ENCODE measurements at regions not wholly inside any gene's neighbourhood (a gene's known extent, or its start where the extent isn't known, plus 50 kb on each side); places are given as distances from the start of the nearest gene placed in this dataset.

DNA sequence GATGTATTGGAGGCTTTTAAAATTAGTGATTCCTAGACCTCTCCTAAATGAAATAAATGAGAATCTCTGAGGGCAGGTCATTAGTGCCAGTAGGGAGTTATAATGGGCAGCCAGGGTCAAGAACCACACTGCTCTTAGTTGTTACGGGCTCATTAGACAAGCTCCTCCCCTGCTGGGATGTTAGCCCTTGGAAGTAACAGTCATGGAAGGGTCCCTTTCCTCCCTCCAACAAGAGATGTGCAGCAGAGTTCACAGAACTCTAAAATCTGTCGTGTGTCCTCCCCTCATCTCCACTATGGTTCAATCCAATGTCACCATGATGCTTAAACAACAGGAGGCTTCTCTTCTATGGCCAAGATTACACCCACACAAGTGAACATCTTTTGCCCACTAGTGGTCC, 419.5 kb downstream of the INSC start:
- Histone ChIP-seq H3K27ac (ENCODE audit: low read depth, low read length) (no peak overlapping the region), H3K4me1 (ENCODE audit: control insufficient read depth, insufficient read depth, low read length) (peaks cover under 1% of the 10 kb centered on the region; the same call in 1 of the 2 replicates), H3K9ac (ENCODE audit: low read length) (no peak overlapping the region), H3K27me3 (ENCODE audit: control insufficient read depth, insufficient read depth, low read length) (no peaks in the 10 kb centered on the region), H3K9me3 (ENCODE audit: control insufficient read depth, insufficient read depth, low read depth, low read length) (no peaks in the 10 kb centered on the region; the same call in 1 of the 2 replicates), H3K36me3 (ENCODE audit: control insufficient read depth, insufficient read depth, low read length) (no peaks in the 10 kb centered on the region), H3K4me3 (ENCODE audit: low read depth, low read length) (no peak overlapping the region)

DNA sequence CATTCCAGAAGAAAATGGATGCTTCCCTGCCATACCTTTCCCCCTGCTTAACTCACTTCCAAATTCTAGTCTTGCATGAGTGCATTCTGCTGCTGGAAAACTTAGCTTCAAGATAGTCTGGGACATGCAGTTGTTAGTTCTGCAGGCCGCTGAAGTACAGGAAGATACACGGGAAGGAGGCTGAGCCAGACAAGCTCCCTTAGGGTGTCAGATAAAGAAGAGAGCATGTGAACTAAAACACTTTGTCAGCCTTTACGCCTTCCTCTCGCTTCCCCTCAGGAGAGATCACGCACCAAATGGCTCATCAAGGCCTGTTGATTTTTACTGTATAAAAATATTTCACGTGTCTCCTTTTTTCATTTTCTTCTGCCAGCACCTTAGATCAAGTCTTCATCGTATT, 420.7 kb downstream of the INSC start:
- Histone ChIP-seq H3K27ac (ENCODE audit: low read depth, low read length) (no peak overlapping the region), H3K9ac (ENCODE audit: low read length) (no peak overlapping the region), H3K27me3 (ENCODE audit: control insufficient read depth, insufficient read depth, low read length) (no peaks in the 10 kb centered on the region), H3K4me1 (ENCODE audit: control insufficient read depth, insufficient read depth, low read length) (peaks cover 6% of the 10 kb centered on the region), H3K4me3 (ENCODE audit: low read depth, low read length) (no peak overlapping the region), H3K36me3 (ENCODE audit: control insufficient read depth, insufficient read depth, low read length) (no peaks in the 10 kb centered on the region), H3K9me3 (ENCODE audit: control insufficient read depth, insufficient read depth, low read depth, low read length) (no peaks in the 10 kb centered on the region; the same call in 1 of the 2 replicates)

DNA sequence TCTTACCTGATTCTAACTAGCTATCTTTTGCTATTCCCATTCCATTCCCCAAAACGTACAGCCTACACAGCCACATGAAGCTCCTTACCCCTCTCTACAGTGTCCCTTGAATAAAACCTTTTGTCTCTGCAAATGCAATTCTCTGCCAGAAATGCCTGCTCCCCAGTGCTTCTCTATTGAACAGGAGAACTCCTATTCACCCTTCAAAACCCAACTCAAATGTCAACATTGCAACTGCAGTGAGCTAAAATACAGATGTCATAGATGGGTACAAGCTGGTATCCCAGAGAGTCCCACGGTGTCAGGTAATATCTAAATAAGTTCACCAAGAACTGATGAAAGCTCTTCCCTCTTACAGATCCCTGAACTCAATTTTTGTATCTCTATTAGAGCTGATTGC, 421.7 kb downstream of the INSC start:
- Histone ChIP-seq H3K27ac (ENCODE audit: low read depth, low read length) (no peak overlapping the region), H3K9me3 (ENCODE audit: control insufficient read depth, insufficient read depth, low read depth, low read length) (no peaks in the 10 kb centered on the region; the same call in 1 of the 2 replicates)

DNA sequence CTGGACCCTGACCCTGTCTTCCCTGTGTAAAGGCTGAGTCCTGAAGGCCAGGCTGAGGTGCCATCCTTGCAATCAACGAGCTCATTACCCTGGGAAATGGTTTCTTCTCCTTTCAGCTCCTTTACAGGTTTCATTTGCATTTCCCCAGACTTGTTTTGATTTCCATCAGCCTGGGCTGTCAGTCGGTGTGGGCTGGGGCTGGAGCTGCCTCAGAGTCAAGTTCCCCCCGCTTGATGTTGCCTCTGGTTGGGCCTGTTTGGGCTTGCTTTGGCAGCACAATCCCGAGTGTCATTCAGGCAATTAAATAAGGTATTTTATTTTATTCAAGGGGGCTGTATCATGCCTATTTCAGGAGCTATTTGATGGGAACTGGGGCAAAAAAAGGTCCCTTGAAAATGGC, 424.9 kb downstream of the INSC start:
- H3K4me3 ChIP-seq (ENCODE audit: low read depth, low read length) = no peak overlapping the region
- no peak overlapping the region for H3K9ac ChIP-seq (ENCODE audit: low read length)
- no peak overlapping the region for H3K27ac ChIP-seq (ENCODE audit: low read depth, low read length)
- H3K27me3 ChIP-seq (ENCODE audit: control insufficient read depth, insufficient read depth, low read length) = no peaks in the 10 kb centered on the region
- H3K9me3 ChIP-seq (ENCODE audit: control insufficient read depth, insufficient read depth, low read depth, low read length) = no peaks in the 10 kb centered on the region
- H3K4me1 ChIP-seq (ENCODE audit: control insufficient read depth, insufficient read depth, low read length) = peaks cover 6% of the 10 kb centered on the region
- H3K36me3 ChIP-seq (ENCODE audit: control insufficient read depth, insufficient read depth, low read length) = no peaks in the 10 kb centered on the region

More for the DNA sequence above, 421.7 kb downstream of the INSC start:
- H3K27me3 ChIP-seq (ENCODE audit: control insufficient read depth, insufficient read depth, low read length) = no peaks in the 10 kb centered on the region
- H3K36me3 ChIP-seq (ENCODE audit: control insufficient read depth, insufficient read depth, low read length) = no peaks in the 10 kb centered on the region
- peaks cover 6% of the 10 kb centered on the region for H3K4me1 ChIP-seq (ENCODE audit: control insufficient read depth, insufficient read depth, low read length)
- H3K9ac ChIP-seq (ENCODE audit: low read length) = no peak overlapping the region
- no peak overlapping the region for H3K4me3 ChIP-seq (ENCODE audit: low read depth, low read length)

DNA sequence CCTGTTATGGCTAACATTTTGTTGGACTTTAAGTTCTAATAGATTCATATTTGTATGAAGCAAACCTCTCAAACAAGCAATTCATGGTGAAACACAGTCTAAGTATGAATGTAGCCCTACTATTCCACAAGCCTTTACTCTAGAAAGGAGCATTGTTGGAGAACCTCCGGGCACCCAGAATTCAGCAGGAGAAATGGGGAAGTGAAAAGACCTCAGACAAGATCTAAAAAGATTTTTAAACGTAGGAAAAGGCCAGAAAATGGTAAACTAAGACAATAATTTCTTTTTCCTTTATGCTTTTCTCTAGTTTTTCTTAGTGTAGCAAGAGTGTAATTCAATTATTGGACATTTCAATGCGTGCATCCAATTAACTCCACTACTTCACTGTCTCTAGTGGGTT, 426.4 kb downstream of the INSC start:
- Histone ChIP-seq H3K27ac (ENCODE audit: low read depth, low read length) (no peak overlapping the region), H3K9ac (ENCODE audit: low read length) (no peak overlapping the region), H3K27me3 (ENCODE audit: control insufficient read depth, insufficient read depth, low read length) (no peaks in the 10 kb centered on the region), H3K4me1 (ENCODE audit: control insufficient read depth, insufficient read depth, low read length) (peaks cover 6% of the 10 kb centered on the region), H3K36me3 (ENCODE audit: control insufficient read depth, insufficient read depth, low read length) (no peaks in the 10 kb centered on the region), H3K9me3 (ENCODE audit: control insufficient read depth, insufficient read depth, low read depth, low read length) (no peaks in the 10 kb centered on the region), H3K4me3 (ENCODE audit: low read depth, low read length) (no peak overlapping the region)

DNA sequence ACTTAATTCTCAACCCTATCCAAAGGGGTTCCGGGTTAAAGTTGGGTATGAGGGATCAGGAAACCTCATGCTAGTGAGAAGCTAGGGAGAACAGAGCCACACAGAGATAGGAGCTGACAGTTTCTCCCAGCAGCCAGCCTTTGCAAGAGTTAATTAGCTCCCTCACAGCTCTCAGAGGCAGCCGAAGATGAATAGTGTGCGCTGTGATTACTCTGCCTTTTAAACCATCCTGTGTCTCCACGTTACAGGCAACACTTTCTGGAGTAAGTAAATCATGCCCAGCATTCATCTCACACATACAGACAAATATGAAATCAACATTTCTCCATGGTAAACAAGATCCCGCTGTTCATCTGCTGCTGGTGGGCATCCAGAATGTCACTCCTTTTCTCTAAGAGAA, 429.6 kb downstream of the INSC start:
- no peaks in the 10 kb centered on the region for H3K9me3 ChIP-seq (ENCODE audit: control insufficient read depth, insufficient read depth, low read depth, low read length)
- no peak overlapping the region for H3K27ac ChIP-seq (ENCODE audit: low read depth, low read length)

DNA sequence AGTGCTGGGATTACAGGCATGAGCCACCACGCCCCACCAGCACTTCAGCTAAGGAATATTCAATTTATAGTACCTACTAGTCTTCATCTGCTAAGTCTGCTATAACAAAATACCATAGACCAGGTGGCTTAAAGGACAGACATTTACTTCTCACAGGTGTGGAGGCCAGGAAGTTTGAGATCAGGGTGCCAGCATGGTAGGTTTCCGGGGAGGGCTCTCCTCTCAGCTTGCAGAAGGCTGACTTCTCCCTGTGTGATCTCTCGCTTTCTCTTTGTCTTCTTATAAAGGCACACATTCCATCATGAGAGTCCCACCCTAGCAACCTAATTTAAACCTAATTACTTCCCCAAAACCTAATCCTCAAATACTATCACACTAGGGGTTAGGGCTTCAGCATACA, 433.0 kb downstream of the INSC start:
- H3K9me3 ChIP-seq (ENCODE audit: control insufficient read depth, insufficient read depth, low read depth, low read length) = no peaks in the 10 kb centered on the region
- no peak overlapping the region for H3K4me3 ChIP-seq (ENCODE audit: low read depth, low read length)
- no peak overlapping the region for H3K27ac ChIP-seq (ENCODE audit: low read depth, low read length)
- no peaks in the 10 kb centered on the region for H3K36me3 ChIP-seq (ENCODE audit: control insufficient read depth, insufficient read depth, low read length)
- no peaks in the 10 kb centered on the region for H3K27me3 ChIP-seq (ENCODE audit: control insufficient read depth, insufficient read depth, low read length)
- H3K4me1 ChIP-seq (ENCODE audit: control insufficient read depth, insufficient read depth, low read length) = peaks cover 18% of the 10 kb centered on the region
- H3K9ac ChIP-seq (ENCODE audit: low read length) = no peak overlapping the region

More for the DNA sequence above, 429.6 kb downstream of the INSC start:
- no peak overlapping the region for H3K9ac ChIP-seq (ENCODE audit: low read length)
- H3K4me1 ChIP-seq (ENCODE audit: control insufficient read depth, insufficient read depth, low read length) = peaks cover 12% of the 10 kb centered on the region
- H3K36me3 ChIP-seq (ENCODE audit: control insufficient read depth, insufficient read depth, low read length) = no peaks in the 10 kb centered on the region
- H3K27me3 ChIP-seq (ENCODE audit: control insufficient read depth, insufficient read depth, low read length) = no peaks in the 10 kb centered on the region
- no peak overlapping the region for H3K4me3 ChIP-seq (ENCODE audit: low read depth, low read length)

DNA sequence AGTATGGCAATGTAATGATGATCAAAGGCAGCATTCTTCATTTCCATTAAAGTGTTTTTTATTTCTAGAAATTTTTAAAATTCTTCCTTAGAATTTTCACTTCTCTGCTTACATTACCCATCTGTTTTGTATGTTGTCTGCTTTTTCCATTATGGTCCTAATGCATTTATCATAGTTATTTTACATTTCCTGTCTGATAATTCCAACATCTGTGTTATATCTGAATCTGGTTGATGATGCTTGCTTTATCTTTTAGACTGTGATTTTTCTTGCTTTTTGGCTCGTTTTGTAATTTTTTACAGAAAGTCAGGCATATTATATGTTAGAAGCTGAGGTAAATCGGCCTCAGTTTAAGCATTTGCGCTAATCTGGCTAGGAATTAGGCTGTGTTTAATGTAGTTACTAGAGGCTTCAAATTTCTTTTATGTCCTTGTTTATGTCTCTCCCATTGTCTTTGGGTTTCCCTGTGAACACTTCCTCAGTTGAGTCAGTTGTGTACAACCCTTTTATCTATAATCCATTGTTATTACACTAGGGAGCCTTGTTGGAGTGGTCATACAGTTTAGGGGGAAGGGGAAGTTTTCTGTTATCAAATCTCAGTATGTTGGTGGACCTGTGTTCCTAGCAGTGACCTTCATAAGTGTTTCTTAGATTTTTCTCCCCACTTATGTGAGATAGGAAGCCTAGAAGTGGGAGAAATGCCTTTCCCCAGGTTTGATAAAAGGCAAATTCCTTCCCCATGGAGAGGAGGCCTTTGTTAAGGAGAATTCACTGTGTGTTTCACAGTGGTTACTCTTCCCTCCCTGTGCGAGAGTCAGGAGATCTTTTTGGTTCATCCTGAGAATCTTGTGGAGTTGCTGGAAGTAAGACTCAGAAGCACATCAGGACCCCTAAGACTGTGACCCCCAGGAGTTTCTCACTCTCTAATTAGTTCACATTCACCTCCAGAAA, 437.5 kb downstream of the INSC start:
- Histone ChIP-seq H3K4me3 (ENCODE audit: low read depth, low read length) (0 out of 2 replicates have a peak overlapping the region, but pooled peaks have one; percentile 11), H3K36me3 (ENCODE audit: control insufficient read depth, insufficient read depth, low read length) (no peaks in the 10 kb centered on the region), H3K27me3 (ENCODE audit: control insufficient read depth, insufficient read depth, low read length) (no peaks in the 10 kb centered on the region), H3K4me1 (ENCODE audit: control insufficient read depth, insufficient read depth, low read length) (peaks cover 33% of the 10 kb centered on the region), H3K9ac (ENCODE audit: low read length) (no peak overlapping the region), H3K9me3 (ENCODE audit: control insufficient read depth, insufficient read depth, low read depth, low read length) (peaks cover 4% of the 10 kb centered on the region; the same call in 1 of the 2 replicates), H3K27ac (ENCODE audit: low read depth, low read length) (peak overlapping the region; percentile 62)

DNA sequence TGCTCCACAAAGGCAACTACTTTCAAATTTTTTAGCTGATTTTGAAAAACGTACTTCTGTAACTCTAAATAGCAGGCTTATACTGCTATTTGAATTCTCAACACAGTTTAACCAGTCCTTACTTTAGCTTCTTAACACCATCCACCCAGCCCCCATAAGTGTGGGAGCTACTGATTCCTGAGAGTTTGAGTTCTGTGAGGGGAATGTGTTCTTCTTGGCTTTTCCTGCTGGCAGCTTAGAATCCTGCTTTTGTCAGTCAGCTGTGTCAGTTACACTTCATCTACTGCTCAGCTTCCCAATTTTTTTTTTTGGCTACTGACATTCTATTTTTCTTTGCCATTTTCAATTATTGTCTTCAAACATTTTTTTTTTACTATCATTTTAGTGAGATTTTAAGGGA, 440.4 kb downstream of the INSC start:
- H3K27ac ChIP-seq (ENCODE audit: low read depth, low read length) = no peak overlapping the region
- H3K9ac ChIP-seq (ENCODE audit: low read length) = no peak overlapping the region
- H3K36me3 ChIP-seq (ENCODE audit: control insufficient read depth, insufficient read depth, low read length) = no peaks in the 10 kb centered on the region
- H3K27me3 ChIP-seq (ENCODE audit: control insufficient read depth, insufficient read depth, low read length) = no peaks in the 10 kb centered on the region
- H3K4me3 ChIP-seq (ENCODE audit: low read depth, low read length) = no peak overlapping the region
- H3K4me1 ChIP-seq (ENCODE audit: control insufficient read depth, insufficient read depth, low read length) = peaks cover 40% of the 10 kb centered on the region
- H3K9me3 ChIP-seq (ENCODE audit: control insufficient read depth, insufficient read depth, low read depth, low read length) = peaks cover 4% of the 10 kb centered on the region; the same call in 1 of the 2 replicates

DNA sequence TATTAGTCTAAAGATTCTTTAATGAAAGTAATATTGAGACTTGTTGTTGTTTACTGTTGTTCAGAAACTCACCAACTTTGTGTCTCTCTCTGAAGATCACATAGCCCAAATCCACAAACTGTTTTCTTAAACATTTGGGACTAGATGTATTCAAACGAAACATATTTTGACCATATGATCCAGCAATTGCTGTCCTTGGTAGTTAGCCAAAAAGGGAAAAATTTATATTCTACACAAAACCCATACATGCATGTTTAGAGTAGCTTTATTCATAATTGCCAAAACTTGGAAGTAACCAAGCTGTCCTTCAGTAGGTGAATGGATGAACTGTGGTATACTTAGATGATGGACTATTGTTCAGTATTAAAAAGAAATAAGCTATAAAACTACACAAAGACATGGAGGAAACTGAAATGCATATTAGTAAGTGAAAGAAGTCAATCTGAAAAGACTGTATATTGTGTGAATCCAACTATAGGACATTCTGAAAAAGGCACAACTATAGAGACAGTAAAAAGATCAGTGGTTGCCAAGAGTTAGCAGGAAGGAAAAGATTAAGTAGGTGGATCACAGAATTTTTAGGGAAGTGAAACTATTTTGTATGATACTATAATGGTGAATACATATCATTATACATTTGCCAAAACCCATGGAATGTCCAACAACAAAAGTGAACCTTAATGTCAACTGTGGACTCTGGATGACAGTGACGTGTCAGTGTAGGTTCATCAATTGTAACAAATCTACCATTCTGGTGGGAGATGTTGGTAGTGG, 442.9 kb downstream of the INSC start:
- Histone ChIP-seq H3K27me3 (ENCODE audit: control insufficient read depth, insufficient read depth, low read length) (no peaks in the 10 kb centered on the region), H3K4me3 (ENCODE audit: low read depth, low read length) (no peak overlapping the region), H3K9me3 (ENCODE audit: control insufficient read depth, insufficient read depth, low read depth, low read length) (peaks cover 10% of the 10 kb centered on the region), H3K36me3 (ENCODE audit: control insufficient read depth, insufficient read depth, low read length) (no peaks in the 10 kb centered on the region), H3K9ac (ENCODE audit: low read length) (no peak overlapping the region), H3K27ac (ENCODE audit: low read depth, low read length) (no peak overlapping the region), H3K4me1 (ENCODE audit: control insufficient read depth, insufficient read depth, low read length) (peaks cover 30% of the 10 kb centered on the region)

Measured in HUES6 (cell line).